Endothelial cell of umbilical vein (primary cell): ENCODE measurements at regions not wholly inside any gene's neighbourhood (a gene's known extent, or its start where the extent isn't known, plus 50 kb on each side); places are given as distances from the start of the nearest gene placed in this dataset.

ENCODE experiments used
- BruUV-seq: library from RNA; stranded (reverse); fragments of 400-500 nt; replicated peaks from 2 replicates; lab custom pipeline; 2021; lab: Mats Ljungman, UMichigan
- CTCF ChIA-PET: fragments of 300-600, 350-600 bp; sonication (Branson Sonifier 250); formaldehyde crosslinking; loops from one replicate; lab custom pipeline; 2021; ENCODE audit warnings: antibody characterized with exemption, inconsistent platforms; lab: Charles Lee
- POLR2A ChIA-PET: fragments of 300-600, 350-600 bp; sonication (Branson Sonifier 250); formaldehyde crosslinking; loops from one replicate; lab custom pipeline; 2021; ENCODE audit warnings: antibody characterized with exemption, inconsistent platforms; lab: Charles Lee
- DNase-seq: peaks from one replicate; pipeline ENCODE4 v3.0.0-alpha.2; 2011; ENCODE audit warnings: low read depth, low spot score
- FAIRE-seq: peaks from 2 replicates; lab custom pipeline; 2011; peaks lifted over from hg19 to GRCh38; lab: Jason Lieb, UNC
- H2AFZ ChIP-seq: 2 replicates; pipeline ENCODE4 v1.6.0; 2012; ENCODE audit warnings: low read depth, low read length, control low read depth, inconsistent platforms
- H3K27ac ChIP-seq: 2 replicates; pipeline ENCODE4 v1.5.1; 2011; ENCODE audit warnings: low read depth, mild to moderate bottlenecking, control low read depth, low read length, moderate library complexity; ENCODE audit not compliant: insufficient read depth
- H3K27me3 ChIP-seq, 2 experiments: 2 replicates each; pipeline versions ENCODE4 v1.6.0 to v1.6.1; 2011; ENCODE audit warnings: low read length in 2 of 2, mixed read lengths in 1 of 2; ENCODE audit not compliant: control insufficient read depth in 2 of 2, insufficient read depth in 2 of 2
- H3K36me3 ChIP-seq, 2 experiments: 2 replicates in 1 of 2; 3 replicates in 1 of 2; pipeline ENCODE4 v1.5.1; 2011; ENCODE audit warnings: low read length in 2 of 2, mild to moderate bottlenecking in 1 of 2, moderate library complexity in 1 of 2; ENCODE audit not compliant: control insufficient read depth in 2 of 2, insufficient read depth in 2 of 2; ENCODE audit errors: extremely low read depth in 1 of 2
- H3K4me1 ChIP-seq: 3 replicates; pipeline ENCODE4 v1.5.1; 2011; ENCODE audit warnings: mild to moderate bottlenecking, low read length; ENCODE audit not compliant: control insufficient read depth, insufficient read depth; ENCODE audit errors: extremely low read depth
- H3K4me2 ChIP-seq: 2 replicates; pipeline ENCODE4 v1.6.1; 2011; ENCODE audit warnings: low read length, control low read depth, mixed read lengths; ENCODE audit not compliant: insufficient read depth
- H3K4me3 ChIP-seq, 3 experiments: fragments of 200-600 bp in 1 of 3; sonication (generic), shearing (Covaris generic) in 1 of 3; replicated peaks in 1 of 3; 2 replicates each; pipeline ENCODE4 v1.5.1; 2011 to 2016; ENCODE audit warnings: control low read depth in 3 of 3, low read length in 3 of 3, mild to moderate bottlenecking in 2 of 3, inconsistent platforms in 1 of 3, low read depth in 1 of 3, moderate library complexity in 1 of 3; ENCODE audit not compliant: insufficient read depth in 1 of 3
- H3K79me2 ChIP-seq: 2 replicates; pipeline ENCODE4 v1.6.0; 2012; ENCODE audit warnings: low read length, inconsistent platforms; ENCODE audit not compliant: control insufficient read depth, insufficient read depth
- H3K9ac ChIP-seq: replicated peaks from 2 replicates; pipeline ENCODE3; 2011; ENCODE audit warnings: low read length, control low read depth; ENCODE audit not compliant: insufficient read depth; ENCODE audit errors: extremely low read depth
- H3K9me1 ChIP-seq: replicated peaks from 3 replicates; pipeline ENCODE4 v1.6.0; 2011; ENCODE audit warnings: mild to moderate bottlenecking, low read length; ENCODE audit not compliant: control insufficient read depth, insufficient read depth; ENCODE audit errors: extremely low read depth
- H3K9me3 ChIP-seq: replicated peaks from 2 replicates; pipeline ENCODE4 v1.5.1; 2012; ENCODE audit warnings: low read length, inconsistent platforms; ENCODE audit not compliant: control insufficient read depth, insufficient read depth
- H4K20me1 ChIP-seq: replicated peaks from 2 replicates; pipeline ENCODE3; 2011; ENCODE audit warnings: mild to moderate bottlenecking, low read length; ENCODE audit not compliant: control insufficient read depth, insufficient read depth; ENCODE audit errors: extremely low read depth
- EZH2 ChIP-seq: IDR thresholded peaks from 2 replicates; pipeline ENCODE4 v1.6.1; 2012; ENCODE audit warnings: borderline replicate concordance, low read depth, mild to moderate bottlenecking, moderate library complexity, low read length, inconsistent platforms; ENCODE audit not compliant: severe bottlenecking
- FOS ChIP-seq: IDR thresholded peaks from 2 replicates; pipeline ENCODE4 v1.6.1; 2011; ENCODE audit warnings: mild to moderate bottlenecking, low read length, moderate library complexity, borderline replicate concordance; ENCODE audit not compliant: insufficient read depth
- GATA2 ChIP-seq: IDR thresholded peaks from 2 replicates; pipeline ENCODE4 v1.7.0; 2011; ENCODE audit warnings: low read depth, mild to moderate bottlenecking, moderate library complexity, mixed read lengths, low read length; ENCODE audit not compliant: insufficient read length, insufficient read depth
- JUN ChIP-seq: IDR thresholded peaks from 2 replicates; pipeline ENCODE4 v1.6.1; 2011; ENCODE audit warnings: borderline replicate concordance, low read depth; ENCODE audit not compliant: insufficient read length, insufficient read depth
- MYC ChIP-seq: IDR thresholded peaks from one replicate; pipeline ENCODE4 v1.6.1; 2011; ENCODE audit warnings: mild to moderate bottlenecking, low read depth, low read length
- POLR2A ChIP-seq: IDR thresholded peaks from 2 replicates; pipeline ENCODE4 v1.6.1; 2012; ENCODE audit warnings: low read depth, mild to moderate bottlenecking, control low read depth, low read length
- POLR2AphosphoS5 ChIP-seq: IDR thresholded peaks from 2 replicates; pipeline ENCODE4 v1.6.1; 2012; ENCODE audit warnings: low read depth, mild to moderate bottlenecking, control low read depth, low read length, moderate library complexity; ENCODE audit not compliant: insufficient read depth
- dilution Hi-C: fragments of 300-500 bp; cut with MboI; formaldehyde crosslinking; loops from one replicate; pipeline ENCODE4 v1.15.0; 2019; ENCODE audit warnings: low sequenced_read_pairs; ENCODE audit not compliant: extremely low pct_ligation_motif_present
- intact Hi-C: fragments of 100-400 bp; cut with micrococcal nuclease; formaldehyde crosslinking; loops from one replicate; pipeline ENCODE4 v1.10.0; 2022
- TF ChIP-seq, protein P1 (sequence below), 2 donors: IDR thresholded peaks; 1 replicate in 1 of 2; 2 replicates in 1 of 2; pipeline ENCODE4 v1.5.1; 2011; ENCODE audit warnings: low read length in 2 of 2, mild to moderate bottlenecking in 2 of 2, moderate library complexity in 2 of 2, control low read depth in 1 of 2, inconsistent platforms in 1 of 2, low read depth in 1 of 2; ENCODE audit not compliant: insufficient read depth in 1 of 2; ENCODE audit errors: extremely low read depth in 1 of 2
- TF ChIP-seq, protein P2 (sequence below): IDR thresholded peaks from 2 replicates; pipeline ENCODE4 v1.6.1; 2011; ENCODE audit not compliant: insufficient read depth, insufficient read length

DNA sequence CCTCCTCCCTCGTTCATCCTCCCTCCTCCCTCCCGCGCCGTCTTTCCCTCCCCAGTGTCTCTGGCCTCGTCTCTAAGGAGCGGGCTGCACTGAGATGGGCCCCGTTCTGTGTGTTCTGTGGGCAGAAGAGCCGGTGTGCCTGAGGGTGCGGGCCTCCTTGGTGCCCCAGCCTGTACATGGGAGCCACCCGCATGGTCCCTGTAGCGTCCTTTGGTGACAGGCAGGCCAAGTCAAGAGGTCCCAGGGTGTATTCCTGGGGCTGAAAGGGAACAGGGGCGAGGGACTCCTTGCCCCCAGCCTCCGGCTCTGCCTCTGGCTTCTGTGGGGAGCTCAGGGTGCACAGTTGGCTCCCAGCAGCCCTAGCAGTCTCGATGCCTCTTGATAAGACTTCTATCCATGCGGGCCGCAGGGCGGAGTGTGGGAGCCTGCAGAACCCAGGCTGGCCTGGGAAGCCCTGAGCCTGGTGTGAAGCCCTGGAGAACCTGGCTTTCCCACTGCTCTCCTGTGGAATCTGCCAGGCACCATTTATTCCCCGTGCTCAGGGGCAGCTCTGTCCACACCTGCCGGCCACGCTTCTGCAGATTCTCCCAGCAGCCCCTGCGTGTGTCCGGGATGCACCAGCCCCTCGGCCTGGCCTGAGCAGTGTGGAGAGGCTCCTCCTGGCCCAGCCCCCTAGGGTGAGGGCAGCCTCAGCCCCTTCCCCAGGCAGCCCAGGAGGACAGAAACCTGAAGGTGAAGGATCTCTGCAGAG is 181.3 kb downstream of the KIF26A start:
- CTCF ChIA-PET: interaction anchor here (1.0 kb wide), 1 partner anchor 9 kb away, joined by 3 read pairs; no protein-coding TSS in a partner anchor

More for the DNA sequence above, 181.3 kb downstream of the KIF26A start:
- Histone ChIP-seq H3K27me3 (no peaks in the 10 kb centered on the region), H4K20me1 (no peaks in the 10 kb centered on the region), H3K9ac (no peak overlapping the region), H2AFZ (no peak overlapping the region), H3K4me2 (no peak overlapping the region), H3K9me1 (no peaks in the 10 kb centered on the region), H3K4me3 (no peak overlapping the region), H3K27ac (no peak overlapping the region), H3K36me3 (no peaks in the 10 kb centered on the region), H3K9me3 (no peaks in the 10 kb centered on the region), H3K4me1 (no peaks in the 10 kb centered on the region), H3K79me2 (no peaks in the 10 kb centered on the region)
- dilution Hi-C loops: no loop called here
- intact Hi-C loops: no loop called here
- no peak for DNase-seq
- BruUV-seq: no TSS peak
- FAIRE-seq: no peak
- TF ChIP-seq POLR2AphosphoS5: no peak
- TF ChIP-seq POLR2A: no peak
- TF ChIP-seq MYC: no peak
- TF ChIP-seq JUN: no peak
- no peak for TF ChIP-seq EZH2
- TF ChIP-seq, protein P1, sequence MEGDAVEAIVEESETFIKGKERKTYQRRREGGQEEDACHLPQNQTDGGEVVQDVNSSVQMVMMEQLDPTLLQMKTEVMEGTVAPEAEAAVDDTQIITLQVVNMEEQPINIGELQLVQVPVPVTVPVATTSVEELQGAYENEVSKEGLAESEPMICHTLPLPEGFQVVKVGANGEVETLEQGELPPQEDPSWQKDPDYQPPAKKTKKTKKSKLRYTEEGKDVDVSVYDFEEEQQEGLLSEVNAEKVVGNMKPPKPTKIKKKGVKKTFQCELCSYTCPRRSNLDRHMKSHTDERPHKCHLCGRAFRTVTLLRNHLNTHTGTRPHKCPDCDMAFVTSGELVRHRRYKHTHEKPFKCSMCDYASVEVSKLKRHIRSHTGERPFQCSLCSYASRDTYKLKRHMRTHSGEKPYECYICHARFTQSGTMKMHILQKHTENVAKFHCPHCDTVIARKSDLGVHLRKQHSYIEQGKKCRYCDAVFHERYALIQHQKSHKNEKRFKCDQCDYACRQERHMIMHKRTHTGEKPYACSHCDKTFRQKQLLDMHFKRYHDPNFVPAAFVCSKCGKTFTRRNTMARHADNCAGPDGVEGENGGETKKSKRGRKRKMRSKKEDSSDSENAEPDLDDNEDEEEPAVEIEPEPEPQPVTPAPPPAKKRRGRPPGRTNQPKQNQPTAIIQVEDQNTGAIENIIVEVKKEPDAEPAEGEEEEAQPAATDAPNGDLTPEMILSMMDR (IDR thresholded peaks at IDR 0.05; ENCODE audit: extremely low read depth in 1 of 2, insufficient read depth in 1 of 2, low read depth in 1 of 2, low read length in 2 of 2): no peak
- TF ChIP-seq GATA2: no peak
- TF ChIP-seq, protein P2, sequence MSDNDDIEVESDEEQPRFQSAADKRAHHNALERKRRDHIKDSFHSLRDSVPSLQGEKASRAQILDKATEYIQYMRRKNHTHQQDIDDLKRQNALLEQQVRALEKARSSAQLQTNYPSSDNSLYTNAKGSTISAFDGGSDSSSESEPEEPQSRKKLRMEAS: no peak
- TF ChIP-seq FOS: no peak
- POLR2A ChIA-PET: no interaction called here
